KMS-11 (cell line): ENCODE measurements at regions not wholly inside any gene's neighbourhood (a gene's known extent, or its start where the extent isn't known, plus 50 kb on each side); places are given as distances from the start of the nearest gene placed in this dataset.

Experiments used
- H2AFZ ChIP-seq: fragments of 200-600 bp; sonication (generic); 2 replicates; pipeline ENCODE4 v1.6.1; 2016; ENCODE audit warnings: antibody characterized with exemption, mixed run types, low read depth
- H3K27ac ChIP-seq: fragments of 200-600 bp; sonication (generic); 2 replicates; pipeline ENCODE4 v1.6.1; 2016; ENCODE audit warnings: mild to moderate bottlenecking, mixed run types
- H3K27me3 ChIP-seq: fragments of 200-600 bp; sonication (generic); 2 replicates; pipeline ENCODE4 v1.6.1; 2017; ENCODE audit warnings: mild to moderate bottlenecking, low read depth, mixed run types, moderate library complexity; ENCODE audit not compliant: insufficient read depth
- H3K36me3 ChIP-seq: fragments of 200-600 bp; sonication (generic); 2 replicates; pipeline ENCODE4 v1.6.1; 2017; ENCODE audit warnings: mild to moderate bottlenecking, mixed run types; ENCODE audit not compliant: insufficient read depth
- H3K4me1 ChIP-seq: fragments of 200-600 bp; sonication (generic); 2 replicates; pipeline ENCODE4 v1.6.1; 2016; ENCODE audit warnings: mild to moderate bottlenecking, low read depth, mixed run types; ENCODE audit not compliant: poor library complexity, severe bottlenecking
- H3K4me2 ChIP-seq: fragments of 200-600 bp; sonication (generic); 2 replicates; pipeline ENCODE4 v1.7.0; 2016; ENCODE audit warnings: mild to moderate bottlenecking, mixed run types
- H3K4me3 ChIP-seq: fragments of 200-600 bp; sonication (generic); IDR thresholded peaks from 2 replicates; pipeline ENCODE4 v1.6.1; 2017; ENCODE audit warnings: low read depth, low read length, mixed read lengths; ENCODE audit not compliant: insufficient read depth
- H3K79me2 ChIP-seq: fragments of 200-600 bp; sonication (generic); 2 replicates; pipeline ENCODE4 v1.6.1; 2016; ENCODE audit warnings: low read depth, mixed run types; ENCODE audit not compliant: insufficient read depth
- H3K9ac ChIP-seq: fragments of 200-600 bp; sonication (generic); 2 replicates; pipeline ENCODE4 v1.6.1; 2016; ENCODE audit warnings: mild to moderate bottlenecking, mixed run types
- H4K20me1 ChIP-seq: fragments of 200-600 bp; sonication (generic); 2 replicates; pipeline ENCODE4 v1.6.1; 2016; ENCODE audit warnings: mild to moderate bottlenecking, mixed run types; ENCODE audit not compliant: insufficient read depth
- CTCF ChIP-seq: fragments of 200-600 bp; sonication (generic); conservative IDR thresholded peaks from 2 replicates; pipeline ENCODE4 v1.6.1; 2017; ENCODE audit warnings: low read depth, mild to moderate bottlenecking, antibody characterized with exemption, low read length, moderate library complexity, mixed read lengths

- no peaks in the 10 kb centered on the region for H3K27me3 ChIP-seq
- no peaks in the 10 kb centered on the region for H3K79me2 ChIP-seq
- no peak overlapping the region for H3K4me2 ChIP-seq
- H3K4me1 ChIP-seq, result no peaks in the 10 kb centered on the region
- no peaks in the 10 kb centered on the region for H4K20me1 ChIP-seq
- H3K4me3 ChIP-seq, result no peak overlapping the region
- no peaks in the 10 kb centered on the region for H3K36me3 ChIP-seq
- no peak for TF ChIP-seq CTCF
- no peak overlapping the region for H3K27ac ChIP-seq
- no peak overlapping the region for H2AFZ ChIP-seq
- H3K9ac ChIP-seq, result no peak overlapping the region
Observed at GRCh38 chr10:7501157-7501556, 90.3 kb upstream of the SFMBT2 start.

GRCh38 chr10:7498111-7498510 is 87.3 kb upstream of the SFMBT2 start:
- peaks cover 28% of the 10 kb centered on the region for H3K4me1 ChIP-seq
- H3K4me2 ChIP-seq, result no peak overlapping the region
- no peaks in the 10 kb centered on the region for H4K20me1 ChIP-seq
- H3K9ac ChIP-seq, result no peak overlapping the region
- H3K27me3 ChIP-seq, result no peaks in the 10 kb centered on the region
- TF ChIP-seq CTCF, result no peak
- H3K36me3 ChIP-seq, result no peaks in the 10 kb centered on the region
- H2AFZ ChIP-seq, result no peak overlapping the region
- H3K79me2 ChIP-seq, result no peaks in the 10 kb centered on the region
- H3K27ac ChIP-seq, result no peak overlapping the region
- H3K4me3 ChIP-seq, result no peak overlapping the region

GRCh38 chr10:7493996-7494395 is 83.2 kb upstream of the SFMBT2 start:
- Histone ChIP-seq H4K20me1 (no peaks in the 10 kb centered on the region), H2AFZ (peak overlapping the region; percentile 31; the same call in 1 of the 2 replicates), H3K79me2 (no peaks in the 10 kb centered on the region), H3K27me3 (no peaks in the 10 kb centered on the region), H3K4me3 (no peak overlapping the region), H3K4me1 (peaks cover 69% of the 10 kb centered on the region), H3K27ac (peak overlapping the region; percentile 94; the same call in 1 of the 2 replicates), H3K9ac (no peak overlapping the region; the same call in 1 of the 2 replicates), H3K4me2 (peak overlapping the region; percentile 88; the same call in 1 of the 2 replicates), H3K36me3 (no peaks in the 10 kb centered on the region)
- no peak for TF ChIP-seq CTCF

GRCh38 chr10:7492660-7493046 is 81.8 kb upstream of the SFMBT2 start:
- Histone ChIP-seq H3K9ac (peak overlapping the region; percentile 55), H3K4me1 (peaks cover 83% of the 10 kb centered on the region), H2AFZ (peak overlapping the region; percentile 31; the same call in 1 of the 2 replicates), H4K20me1 (no peaks in the 10 kb centered on the region), H3K79me2 (no peaks in the 10 kb centered on the region), H3K4me2 (peak overlapping the region; percentile 88), H3K36me3 (no peaks in the 10 kb centered on the region), H3K27ac (peak overlapping the region; percentile 94), H3K4me3 (no peak overlapping the region), H3K27me3 (no peaks in the 10 kb centered on the region)
- no peak for TF ChIP-seq CTCF
